ENCODE measurements at regions not wholly inside any gene's neighbourhood (a gene's known extent, or its start where the extent isn't known, plus 50 kb on each side); places are given as distances from the start of the nearest gene placed in this dataset.
"Not testable (repeated sequence)": the region's sequence is repeated elsewhere in the genome, so short reads cannot be mapped to it uniquely, and the experiment has no call there.

- not testable (repeated sequence) for TF ChIP-seq CTCF (IDR thresholded peaks at IDR 0.05; ENCODE audit: borderline replicate concordance, extremely low read depth, low read length, poor library complexity, severe bottlenecking); EZH2 (IDR thresholded peaks at IDR 0.05; ENCODE audit: borderline replicate concordance, low read depth, low read length, severe bottlenecking)
These were observed 753.7 kb upstream of the CTNND2 start for GRCh38 chr5:12657914-12658474.
